H1 (cell line): ENCODE measurements at regions not wholly inside any gene's neighbourhood (a gene's known extent, or its start where the extent isn't known, plus 50 kb on each side); places are given as distances from the start of the nearest gene placed in this dataset.

Source experiments
- CBX5 ChIP-seq: fragments of 300-800, 300-1000 bp; sonication (generic); IDR thresholded peaks from 2 replicates; pipeline ENCODE4 v1.7.1; 2016; ENCODE audit warnings: antibody characterized with exemption, low read length, low read depth
- CEBPB ChIP-seq: IDR thresholded peaks from 2 replicates; pipeline ENCODE4 v1.6.1; 2012; ENCODE audit warnings: low read depth, low read length
- CHD1 ChIP-seq: IDR thresholded peaks from 2 replicates; pipeline ENCODE4 v1.6.1; 2012; ENCODE audit warnings: low read depth, low read length, improper control_type of control experiment
- EZH2 ChIP-seq: fragments of 200-600 bp; sonication (generic); IDR thresholded peaks from 2 replicates; pipeline ENCODE4 v1.7.1; 2012; ENCODE audit warnings: low read depth, mild to moderate bottlenecking, moderate library complexity, low read length, inconsistent platforms; ENCODE audit not compliant: severe bottlenecking
- PHF8 ChIP-seq: fragments of 200-600 bp; sonication (generic); conservative IDR thresholded peaks from 2 replicates; pipeline ENCODE4 v1.7.1; 2012; ENCODE audit warnings: low read depth, mild to moderate bottlenecking, inconsistent platforms, low read length, moderate library complexity
- POLR2A ChIP-seq, 2 experiments: IDR thresholded peaks; 1 replicate in 1 of 2; 2 replicates in 1 of 2; pipeline ENCODE4 v1.6.1; 2011; ENCODE audit warnings: low read depth in 2 of 2, low read length in 2 of 2, mild to moderate bottlenecking in 2 of 2; ENCODE audit errors: control extremely low read depth in 1 of 2
- TF ChIP-seq, protein P1 (sequence below), 3 experiments: IDR thresholded peaks; 1 replicate in 2 of 3; 2 replicates in 1 of 3; pipeline versions ENCODE4 v1.5.1 to v1.6.1; 2011; ENCODE audit warnings: low read length in 3 of 3, mild to moderate bottlenecking in 3 of 3, inconsistent platforms in 2 of 3, low read depth in 1 of 3, moderate library complexity in 1 of 3; ENCODE audit not compliant: insufficient read depth in 1 of 3; ENCODE audit errors: control extremely low read depth in 1 of 3

DNA sequence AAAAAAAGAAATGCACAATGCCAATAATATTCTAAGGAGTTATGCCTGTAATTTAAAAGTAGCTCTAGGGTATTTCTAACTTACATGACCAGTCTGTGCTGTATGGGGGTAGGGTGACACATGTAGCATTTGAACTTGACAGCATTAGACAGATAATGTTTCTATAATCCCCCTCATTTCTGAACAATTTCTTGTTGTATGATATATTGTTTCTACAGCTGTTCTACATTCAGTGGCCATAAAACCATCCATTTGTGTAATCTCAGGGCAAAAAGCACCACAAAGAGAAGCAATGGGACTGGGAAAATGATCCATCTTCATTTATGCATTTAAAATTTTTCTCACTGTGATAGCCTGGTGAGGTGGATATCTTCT, 767.8 kb downstream of the TFAP2A start:
- TF ChIP-seq, protein P1, sequence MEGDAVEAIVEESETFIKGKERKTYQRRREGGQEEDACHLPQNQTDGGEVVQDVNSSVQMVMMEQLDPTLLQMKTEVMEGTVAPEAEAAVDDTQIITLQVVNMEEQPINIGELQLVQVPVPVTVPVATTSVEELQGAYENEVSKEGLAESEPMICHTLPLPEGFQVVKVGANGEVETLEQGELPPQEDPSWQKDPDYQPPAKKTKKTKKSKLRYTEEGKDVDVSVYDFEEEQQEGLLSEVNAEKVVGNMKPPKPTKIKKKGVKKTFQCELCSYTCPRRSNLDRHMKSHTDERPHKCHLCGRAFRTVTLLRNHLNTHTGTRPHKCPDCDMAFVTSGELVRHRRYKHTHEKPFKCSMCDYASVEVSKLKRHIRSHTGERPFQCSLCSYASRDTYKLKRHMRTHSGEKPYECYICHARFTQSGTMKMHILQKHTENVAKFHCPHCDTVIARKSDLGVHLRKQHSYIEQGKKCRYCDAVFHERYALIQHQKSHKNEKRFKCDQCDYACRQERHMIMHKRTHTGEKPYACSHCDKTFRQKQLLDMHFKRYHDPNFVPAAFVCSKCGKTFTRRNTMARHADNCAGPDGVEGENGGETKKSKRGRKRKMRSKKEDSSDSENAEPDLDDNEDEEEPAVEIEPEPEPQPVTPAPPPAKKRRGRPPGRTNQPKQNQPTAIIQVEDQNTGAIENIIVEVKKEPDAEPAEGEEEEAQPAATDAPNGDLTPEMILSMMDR (IDR thresholded peaks at IDR 0.05; ENCODE audit: control extremely low read depth in 1 of 3, insufficient read depth in 1 of 3, low read depth in 1 of 3, low read length in 3 of 3): no peak
- TF ChIP-seq EZH2: no peak
- no peak for TF ChIP-seq CEBPB
- TF ChIP-seq CBX5: no peak
- no peak for TF ChIP-seq PHF8
- TF ChIP-seq POLR2A (IDR thresholded peaks at IDR 0.05; ENCODE audit: control extremely low read depth in 1 of 2, low read depth in 2 of 2, low read length in 2 of 2): no peak
- TF ChIP-seq CHD1: no peak
